Left ventricle myocardium inferior (tissue), 1 donor: ENCODE measurements at regions not wholly inside any gene's neighbourhood (a gene's known extent, or its start where the extent isn't known, plus 50 kb on each side); places are given as distances from the start of the nearest gene placed in this dataset.

ENCODE experiments used
- DNase-seq: peaks from one replicate; pipeline ENCODE4 v3.0.0-alpha.2; 2020
- H3K27ac ChIP-seq: fragments of 200-600 bp; replicated peaks from 2 replicates; pipeline ENCODE4 v1.8.0; 2021
- H3K27me3 ChIP-seq: fragments of 200-600 bp; 2 replicates; pipeline ENCODE4 v1.8.0; 2021; ENCODE audit warnings: low read depth
- H3K36me3 ChIP-seq: fragments of 200-600 bp; 2 replicates; pipeline ENCODE4 v1.8.0; 2021
- H3K4me1 ChIP-seq: fragments of 200-600 bp; 2 replicates; pipeline ENCODE4 v1.8.0; 2021
- H3K4me3 ChIP-seq: fragments of 200-600 bp; 2 replicates; pipeline ENCODE4 v1.8.0; 2021; ENCODE audit warnings: mild to moderate bottlenecking, moderate library complexity
- H3K9me3 ChIP-seq: fragments of 200-600 bp; replicated peaks from 2 replicates; pipeline ENCODE4 v1.8.0; 2021
- intact Hi-C: fragments of 100-400 bp; cut with micrococcal nuclease; formaldehyde crosslinking; loops from one replicate; pipeline ENCODE4 v1.11.0; 2022
- TF ChIP-seq, protein P1 (sequence below): fragments of 200-600 bp; IDR thresholded peaks from 2 replicates; pipeline ENCODE4 v1.8.0; 2021; ENCODE audit warnings: antibody characterized with exemption, mild to moderate bottlenecking, borderline replicate concordance
- donor health status: DM: no; HTN: yes; CAD: no; lungs with severe emphysema.

- Histone ChIP-seq H3K9me3 (no peaks in the 10 kb centered on the region), H3K27me3 (no peaks in the 10 kb centered on the region), H3K4me3 (no peak overlapping the region), H3K36me3 (no peaks in the 10 kb centered on the region), H3K27ac (no peak overlapping the region), H3K4me1 (no peaks in the 10 kb centered on the region)
- TF ChIP-seq, protein P1, sequence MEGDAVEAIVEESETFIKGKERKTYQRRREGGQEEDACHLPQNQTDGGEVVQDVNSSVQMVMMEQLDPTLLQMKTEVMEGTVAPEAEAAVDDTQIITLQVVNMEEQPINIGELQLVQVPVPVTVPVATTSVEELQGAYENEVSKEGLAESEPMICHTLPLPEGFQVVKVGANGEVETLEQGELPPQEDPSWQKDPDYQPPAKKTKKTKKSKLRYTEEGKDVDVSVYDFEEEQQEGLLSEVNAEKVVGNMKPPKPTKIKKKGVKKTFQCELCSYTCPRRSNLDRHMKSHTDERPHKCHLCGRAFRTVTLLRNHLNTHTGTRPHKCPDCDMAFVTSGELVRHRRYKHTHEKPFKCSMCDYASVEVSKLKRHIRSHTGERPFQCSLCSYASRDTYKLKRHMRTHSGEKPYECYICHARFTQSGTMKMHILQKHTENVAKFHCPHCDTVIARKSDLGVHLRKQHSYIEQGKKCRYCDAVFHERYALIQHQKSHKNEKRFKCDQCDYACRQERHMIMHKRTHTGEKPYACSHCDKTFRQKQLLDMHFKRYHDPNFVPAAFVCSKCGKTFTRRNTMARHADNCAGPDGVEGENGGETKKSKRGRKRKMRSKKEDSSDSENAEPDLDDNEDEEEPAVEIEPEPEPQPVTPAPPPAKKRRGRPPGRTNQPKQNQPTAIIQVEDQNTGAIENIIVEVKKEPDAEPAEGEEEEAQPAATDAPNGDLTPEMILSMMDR = no peak
- DNase-seq = no peak
- intact Hi-C loops = no loop called here
Measured at GRCh38 chr2:58923869-58924268, 682.7 kb upstream of the FANCL start.

GRCh38 chr2:58922245-58922644 lies 681.1 kb upstream of the FANCL start:
- H3K4me3 ChIP-seq = no peak overlapping the region
- no peaks in the 10 kb centered on the region for H3K9me3 ChIP-seq
- intact Hi-C loops = no loop called here
- DNase-seq = no peak
- H3K27me3 ChIP-seq = no peaks in the 10 kb centered on the region
- TF ChIP-seq, protein P1 = no peak
- H3K27ac ChIP-seq = no peak overlapping the region
- no peaks in the 10 kb centered on the region for H3K36me3 ChIP-seq
- no peaks in the 10 kb centered on the region for H3K4me1 ChIP-seq

- DNase-seq = no peak
- Histone ChIP-seq H3K27ac (no peak overlapping the region), H3K4me1 (no peaks in the 10 kb centered on the region), H3K36me3 (no peaks in the 10 kb centered on the region), H3K4me3 (no peak overlapping the region), H3K9me3 (no peaks in the 10 kb centered on the region), H3K27me3 (no peaks in the 10 kb centered on the region)
- intact Hi-C loops = no loop called here
- TF ChIP-seq, protein P1 = no peak
Measured at GRCh38 chr2:58921676-58922075, 680.6 kb upstream of the FANCL start.

DNA sequence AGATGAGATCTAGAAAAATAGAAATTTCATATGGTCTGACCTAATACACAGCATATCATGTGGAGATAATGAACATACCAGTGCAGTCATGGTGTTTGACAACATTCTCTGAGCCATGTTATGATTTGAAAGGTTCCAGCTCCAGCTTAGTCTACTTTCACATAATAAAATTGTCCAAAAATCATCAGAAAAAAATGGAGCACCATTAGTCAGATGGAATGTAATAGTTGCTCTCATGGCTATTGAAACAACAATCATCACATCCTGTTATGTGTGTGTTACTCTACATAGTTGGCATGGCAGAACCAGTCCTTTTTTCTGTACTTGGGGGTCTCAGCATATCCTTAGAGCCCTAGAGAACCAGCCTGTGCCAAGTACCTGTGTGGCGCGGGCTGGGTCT lies 678.9 kb upstream of the FANCL start:
- H3K9me3 ChIP-seq = no peaks in the 10 kb centered on the region
- no peak for DNase-seq
- intact Hi-C loops = no loop called here
- H3K27ac ChIP-seq = no peak overlapping the region
- TF ChIP-seq, protein P1 = no peak
- no peaks in the 10 kb centered on the region for H3K27me3 ChIP-seq
- H3K36me3 ChIP-seq = no peaks in the 10 kb centered on the region
- no peak overlapping the region for H3K4me3 ChIP-seq
- H3K4me1 ChIP-seq = no peaks in the 10 kb centered on the region

DNA sequence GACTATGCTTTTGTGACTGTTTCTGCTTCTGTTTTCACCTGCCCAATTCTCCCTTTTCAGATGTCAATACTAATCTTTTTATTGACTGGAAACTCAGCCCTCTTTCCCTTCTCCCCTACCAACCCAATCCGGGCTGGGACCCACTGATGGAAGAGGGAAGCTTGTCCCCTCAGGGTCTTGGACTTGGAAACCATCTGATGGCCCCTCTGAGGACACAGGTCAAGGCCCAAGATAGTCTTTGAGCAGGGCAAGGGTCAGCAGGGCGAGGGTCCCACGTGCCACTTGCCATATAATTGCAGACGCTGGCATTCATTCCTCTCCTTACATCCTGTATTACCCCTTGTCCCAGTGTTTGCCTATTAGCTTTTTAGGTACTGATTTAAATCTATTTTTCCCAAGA lies 678.2 kb upstream of the FANCL start:
- Histone ChIP-seq H3K36me3 (no peaks in the 10 kb centered on the region), H3K4me1 (no peaks in the 10 kb centered on the region), H3K27me3 (no peaks in the 10 kb centered on the region), H3K27ac (no peak overlapping the region), H3K9me3 (no peaks in the 10 kb centered on the region), H3K4me3 (no peak overlapping the region)
- no peak for DNase-seq
- intact Hi-C loops = no loop called here
- TF ChIP-seq, protein P1 = no peak

- DNase-seq = no peak
- H3K36me3 ChIP-seq = no peaks in the 10 kb centered on the region
- no peaks in the 10 kb centered on the region for H3K27me3 ChIP-seq
- no peak overlapping the region for H3K4me3 ChIP-seq
- H3K27ac ChIP-seq = no peak overlapping the region
- TF ChIP-seq, protein P1 = no peak
- H3K9me3 ChIP-seq = no peaks in the 10 kb centered on the region
- no peaks in the 10 kb centered on the region for H3K4me1 ChIP-seq
- intact Hi-C loops = no loop called here
Measured at GRCh38 chr2:58918141-58918540, 677.0 kb upstream of the FANCL start.
